T47D (cell line): ENCODE measurements at regions not wholly inside any gene's neighbourhood (a gene's known extent, or its start where the extent isn't known, plus 50 kb on each side); places are given as distances from the start of the nearest gene placed in this dataset.
"Not testable (repeated sequence)": the region's sequence is repeated elsewhere in the genome, so short reads cannot be mapped to it uniquely, and the experiment has no call there.

Source experiments
- DNase-seq, 2 experiments: peaks; one replicate each; pipeline versions ENCODE4 v3.0.0 to v3.0.0-alpha.2; 2011 to 2012; ENCODE audit warnings: low read depth in 1 of 2, low spot score in 1 of 2
- JUND ChIP-seq: IDR thresholded peaks from 2 replicates; pipeline ENCODE4 v1.6.1; 2012; ENCODE audit warnings: low read depth
- in situ Hi-C: cut with HindIII; loops from 2 replicates; pipeline ENCODE4 v1.10.0; 2016; ENCODE audit warnings: low sequenced_read_pairs, low pct_unique_long_range_greater_than_20kb

GRCh38 chr7:3159445-3159844 lies 115.8 kb upstream of the CARD11 start:
- in situ Hi-C loops: no loop called here
- no peak for DNase-seq
- no peak for TF ChIP-seq JUND

DNA sequence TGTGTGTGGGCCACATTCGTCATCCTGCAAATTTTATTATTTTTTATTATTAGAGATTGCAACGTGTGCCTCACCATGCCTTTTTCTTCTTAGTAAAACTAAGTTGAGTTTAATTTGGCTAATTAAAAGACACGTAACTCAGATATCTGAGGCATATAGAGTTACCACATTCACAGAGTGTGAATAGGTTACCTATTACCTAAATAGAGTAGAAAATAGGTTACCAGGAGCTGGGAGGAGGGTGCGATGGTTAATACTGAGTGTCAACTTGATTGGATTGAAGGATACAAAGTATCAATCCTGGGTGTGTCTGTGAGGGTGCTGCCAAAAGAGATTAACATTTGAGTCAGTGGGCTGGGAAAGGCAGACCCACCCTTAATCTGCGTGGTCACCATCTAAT lies 116.3 kb upstream of the CARD11 start:
- in situ Hi-C loops, DNase-seq: not testable (repeated sequence)

DNA sequence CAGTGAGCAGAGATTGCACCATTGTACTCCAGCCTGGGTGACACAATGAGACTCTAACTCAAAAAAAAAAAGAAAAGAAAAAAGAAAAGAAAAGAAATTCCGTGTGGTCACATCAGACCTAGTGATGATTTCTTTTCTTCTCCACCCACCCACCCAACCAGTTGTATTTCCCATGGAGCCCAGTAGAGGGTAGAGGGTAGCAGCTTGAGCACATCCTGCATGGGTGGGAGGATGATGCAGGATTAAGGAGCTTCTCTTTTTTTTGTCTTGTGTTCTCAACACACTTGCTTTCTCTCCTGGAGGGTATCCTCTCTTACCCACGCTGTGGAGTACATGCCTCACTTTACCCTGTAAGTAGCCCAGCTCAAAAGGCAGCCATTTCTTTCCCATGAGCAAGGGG lies 118.6 kb upstream of the CARD11 start:
- no peak for TF ChIP-seq JUND
- in situ Hi-C loops: no loop called here
- peak in 1 of 2 experiments; percentile 31 for DNase-seq

DNA sequence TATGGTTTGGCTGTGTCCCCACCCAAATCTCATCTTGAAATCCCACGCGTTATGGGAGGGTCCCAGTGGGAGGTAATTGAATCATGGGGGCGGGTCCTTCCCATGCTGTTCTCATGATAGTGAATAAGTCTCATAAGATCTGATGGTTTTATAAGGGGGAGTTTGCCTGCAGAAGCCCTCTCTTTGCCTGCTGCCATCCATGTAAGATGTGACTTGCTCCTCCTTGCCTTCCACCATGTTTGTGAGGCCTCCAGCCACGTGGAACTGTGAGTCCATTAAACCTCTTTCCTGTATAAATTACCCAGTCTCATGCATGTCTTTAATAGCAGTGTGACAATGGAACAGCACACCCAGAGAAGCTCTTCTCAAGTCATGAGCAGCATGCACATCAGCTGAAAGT lies 119.1 kb upstream of the CARD11 start:
- in situ Hi-C loops, DNase-seq: not testable (repeated sequence)

DNA sequence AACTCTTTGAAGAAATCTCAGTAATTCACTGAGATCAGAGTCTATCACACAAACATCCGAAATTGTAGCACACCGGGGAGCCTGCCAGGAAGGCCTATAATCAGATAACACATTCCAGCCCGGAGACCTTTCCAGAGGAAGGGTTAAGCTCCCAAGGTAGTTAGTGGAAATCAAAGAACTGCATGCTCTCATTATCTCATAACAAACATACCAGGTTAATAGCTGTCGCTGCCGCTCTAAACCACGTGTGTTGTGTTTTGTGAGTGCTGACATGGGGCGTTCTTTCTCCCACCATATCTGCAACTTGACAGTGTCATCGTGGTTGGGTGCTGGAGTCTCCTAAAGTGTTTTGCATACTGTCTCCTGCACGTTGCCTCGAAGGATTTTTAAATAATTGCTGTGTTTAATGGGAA lies 120.7 kb upstream of the CARD11 start:
- TF ChIP-seq JUND: no peak
- in situ Hi-C loops: no loop called here
- DNase-seq: no peak

- no peak for DNase-seq
- TF ChIP-seq JUND: no peak
- in situ Hi-C loops: no loop called here
These were observed 122.3 kb upstream of the CARD11 start for GRCh38 chr7:3165681-3166580.

GRCh38 chr7:3167551-3167950 lies 123.9 kb upstream of the CARD11 start:
- TF ChIP-seq JUND: no peak
- no peak for DNase-seq
- in situ Hi-C loops: no loop called here

DNA sequence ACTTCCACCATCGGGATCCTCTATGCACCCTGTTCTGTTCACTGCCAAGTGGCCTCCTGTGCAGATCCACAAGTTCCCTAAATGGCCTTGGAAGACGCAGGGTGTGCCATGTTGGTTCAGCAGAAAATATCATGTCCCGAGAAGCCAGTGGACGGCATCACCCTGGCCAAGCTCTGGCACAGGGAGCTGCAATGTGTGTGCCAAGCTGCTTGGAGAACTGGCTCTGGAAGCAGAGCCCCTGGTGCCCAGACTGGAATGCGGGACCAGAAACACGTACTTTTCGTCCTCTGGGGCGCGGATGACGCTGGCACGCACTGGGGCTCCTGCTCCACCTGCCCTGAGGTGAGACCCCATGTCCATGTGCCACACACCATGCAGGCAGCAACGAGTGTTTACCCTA lies 124.7 kb upstream of the CARD11 start:
- in situ Hi-C loops: no loop called here
- DNase-seq: no peak
- TF ChIP-seq JUND: no peak

DNA sequence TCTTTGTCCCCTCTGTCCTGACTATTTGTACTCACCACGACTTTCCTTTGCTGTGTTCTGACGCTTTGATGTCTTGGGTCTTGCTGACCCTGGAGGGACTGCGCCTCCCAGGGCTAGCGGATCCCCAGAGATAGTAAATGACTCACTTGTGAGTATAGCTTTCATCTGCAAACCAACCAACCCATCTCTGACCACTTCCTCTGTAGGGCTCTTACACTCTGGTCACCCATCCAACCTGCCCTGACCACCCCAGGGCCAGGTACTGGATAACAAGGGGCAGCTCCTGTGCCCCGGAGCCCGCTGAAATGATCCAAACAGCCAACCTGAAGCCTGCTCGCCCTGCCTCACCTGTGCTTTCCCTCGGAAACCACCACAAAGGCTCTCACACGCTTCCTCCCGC lies 125.2 kb upstream of the CARD11 start:
- DNase-seq: no peak
- TF ChIP-seq JUND: no peak
- in situ Hi-C loops: no loop called here

- no peak for DNase-seq
- in situ Hi-C loops: no loop called here
- no peak for TF ChIP-seq JUND
These were observed 128.2 kb upstream of the SDK1 start for GRCh38 chr7:3172768-3173280.

GRCh38 chr7:3174515-3175284 lies 126.4 kb upstream of the SDK1 start:
- no peak for TF ChIP-seq JUND
- DNase-seq: peak in 1 of 2 experiments; percentile 39
- in situ Hi-C loops: no loop called here

GRCh38 chr7:3175285-3175902 lies 125.7 kb upstream of the SDK1 start:
- in situ Hi-C loops: no loop called here
- DNase-seq: no peak
- TF ChIP-seq JUND: no peak
